ENCODE measurements at regions not wholly inside any gene's neighbourhood (a gene's known extent, or its start where the extent isn't known, plus 50 kb on each side); places are given as distances from the start of the nearest gene placed in this dataset.

DNA sequence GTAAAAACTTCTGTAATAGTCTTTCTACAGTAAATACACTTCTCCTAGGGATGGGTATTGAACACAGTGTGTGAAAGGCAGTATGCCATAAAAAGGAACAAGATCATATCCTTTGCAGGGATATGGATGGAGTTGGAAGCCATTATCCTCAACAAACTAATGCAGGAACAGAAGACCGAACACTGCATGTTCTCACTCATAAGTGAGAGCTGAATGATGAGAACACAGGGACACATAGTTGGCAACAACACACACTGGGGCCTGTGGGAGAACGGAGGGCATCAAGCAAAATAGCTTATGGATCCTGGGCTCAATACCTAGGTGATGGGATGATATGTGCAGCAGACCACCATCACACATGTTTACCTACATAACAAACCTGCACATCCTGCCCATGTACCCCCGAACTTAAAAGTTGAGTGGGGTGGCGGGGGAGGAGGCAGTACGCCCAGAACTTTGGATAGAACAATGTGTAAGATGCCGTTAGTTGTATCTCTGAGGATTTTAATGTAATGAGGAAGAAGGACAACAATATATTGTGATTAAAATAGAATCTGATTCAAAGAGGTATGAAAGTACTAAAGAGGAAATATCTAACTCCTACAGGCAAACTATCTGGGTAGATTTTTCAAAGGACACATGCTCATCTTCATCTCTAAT lies 183.2 kb downstream of the NDFIP2 start:
- TF ChIP-seq, protein P1, sequence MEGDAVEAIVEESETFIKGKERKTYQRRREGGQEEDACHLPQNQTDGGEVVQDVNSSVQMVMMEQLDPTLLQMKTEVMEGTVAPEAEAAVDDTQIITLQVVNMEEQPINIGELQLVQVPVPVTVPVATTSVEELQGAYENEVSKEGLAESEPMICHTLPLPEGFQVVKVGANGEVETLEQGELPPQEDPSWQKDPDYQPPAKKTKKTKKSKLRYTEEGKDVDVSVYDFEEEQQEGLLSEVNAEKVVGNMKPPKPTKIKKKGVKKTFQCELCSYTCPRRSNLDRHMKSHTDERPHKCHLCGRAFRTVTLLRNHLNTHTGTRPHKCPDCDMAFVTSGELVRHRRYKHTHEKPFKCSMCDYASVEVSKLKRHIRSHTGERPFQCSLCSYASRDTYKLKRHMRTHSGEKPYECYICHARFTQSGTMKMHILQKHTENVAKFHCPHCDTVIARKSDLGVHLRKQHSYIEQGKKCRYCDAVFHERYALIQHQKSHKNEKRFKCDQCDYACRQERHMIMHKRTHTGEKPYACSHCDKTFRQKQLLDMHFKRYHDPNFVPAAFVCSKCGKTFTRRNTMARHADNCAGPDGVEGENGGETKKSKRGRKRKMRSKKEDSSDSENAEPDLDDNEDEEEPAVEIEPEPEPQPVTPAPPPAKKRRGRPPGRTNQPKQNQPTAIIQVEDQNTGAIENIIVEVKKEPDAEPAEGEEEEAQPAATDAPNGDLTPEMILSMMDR (IDR thresholded peaks at IDR 0.05): no peak
- TF ChIP-seq POLR2A (IDR thresholded peaks at IDR 0.05): no peak

Measured in heart left ventricle (tissue), 13 donors.